Tibial artery (tissue), 4 donors: ENCODE measurements at regions not wholly inside any gene's neighbourhood (a gene's known extent, or its start where the extent isn't known, plus 50 kb on each side); places are given as distances from the start of the nearest gene placed in this dataset.

Experiments used
- DNase-seq, 2 donors: peaks; one replicate each; pipeline ENCODE4 v3.0.0-alpha.2; 2019
- H3K27ac ChIP-seq, 2 donors: fragments of 200-600 bp; sonication (generic) in 1 of 2; 1 replicate in 1 of 2; 2 replicates in 1 of 2; pipeline ENCODE4 v1.5.1; 2018 to 2019; ENCODE audit warnings: mild to moderate bottlenecking in 1 of 2
- H3K27me3 ChIP-seq, 2 donors: fragments of 200-600 bp; sonication (generic) in 1 of 2; one replicate each; pipeline versions ENCODE4 v1.5.1 to v1.6.0; 2016 to 2019
- H3K36me3 ChIP-seq, 3 donors: fragments of 200-600 bp; sonication (generic) in 2 of 3; one replicate each; pipeline ENCODE4 v1.5.1; 2016 to 2019; ENCODE audit warnings: mild to moderate bottlenecking in 2 of 3
- H3K4me1 ChIP-seq, 4 donors: fragments of 200-600 bp; sonication (generic) in 2 of 4; 1 replicate in 3 of 4; 2 replicates in 1 of 4; pipeline ENCODE4 v1.5.1; 2016 to 2019
- H3K4me3 ChIP-seq, 2 donors: fragments of 200-600 bp; sonication (generic) in 1 of 2; 1 replicate in 1 of 2; 2 replicates in 1 of 2; pipeline ENCODE4 v1.5.1; 2018 to 2019; ENCODE audit warnings: mild to moderate bottlenecking in 2 of 2
- H3K9me3 ChIP-seq, 3 donors: fragments of 200-600 bp; sonication (generic) in 1 of 3; one replicate each; pipeline ENCODE4 v1.5.1; 2016 to 2019
- CTCF ChIP-seq, 2 experiments: fragments of 200-600 bp in 1 of 2; fragments of 450-650 bp in 1 of 2; IDR thresholded peaks; one replicate each; pipeline ENCODE4 v1.5.1; 2017 to 2019; ENCODE audit warnings: antibody characterized with exemption in 2 of 2, mild to moderate bottlenecking in 1 of 2, moderate library complexity in 1 of 2
- intact Hi-C: fragments of 100-400 bp; cut with DNase I; formaldehyde crosslinking; loops from one replicate; pipeline ENCODE4 v1.15.0; 2023; ENCODE audit warnings: low total_unique reads

GRCh38 chr9:13459071-13459470 lies 179.6 kb upstream of the MPDZ start:
- Histone ChIP-seq H3K27me3 (no peaks in the 10 kb centered on the region), H3K4me3 (no peak overlapping the region), H3K9me3 (no peaks in the 10 kb centered on the region), H3K36me3 (no peaks in the 10 kb centered on the region), H3K4me1 (no peaks in the 10 kb centered on the region), H3K27ac (no peak overlapping the region)
- no peak for DNase-seq
- intact Hi-C loops: no loop called here
- TF ChIP-seq CTCF (IDR thresholded peaks at IDR 0.05): no peak

GRCh38 chr9:13457795-13458194 lies 178.3 kb upstream of the MPDZ start:
- DNase-seq: no peak
- TF ChIP-seq CTCF (IDR thresholded peaks at IDR 0.05): no peak

GRCh38 chr9:13450723-13451122 lies 171.2 kb upstream of the MPDZ start:
- Histone ChIP-seq H3K27ac (no peak overlapping the region), H3K27me3 (no peaks in the 10 kb centered on the region), H3K36me3 (no peaks in the 10 kb centered on the region), H3K4me3 (no peak overlapping the region), H3K4me1 (peaks cover 0 to 11% (median 4%) of the 10 kb centered on the region in 4 donors), H3K9me3 (no peaks in the 10 kb centered on the region)
- DNase-seq: no peak
- intact Hi-C loops: no loop called here
- no peak for TF ChIP-seq CTCF (IDR thresholded peaks at IDR 0.05)

More at GRCh38 chr9:13457795-13458194, 178.3 kb upstream of the MPDZ start:
- Histone ChIP-seq H3K9me3 (no peaks in the 10 kb centered on the region), H3K4me3 (no peak overlapping the region), H3K27ac (no peak overlapping the region), H3K36me3 (no peaks in the 10 kb centered on the region), H3K4me1 (no peaks in the 10 kb centered on the region), H3K27me3 (no peaks in the 10 kb centered on the region)
- intact Hi-C loops: no loop called here

- TF ChIP-seq CTCF (IDR thresholded peaks at IDR 0.05): no peak
- intact Hi-C loops: loop anchor here (10.0 kb wide), 2 partner anchors 646 to 876 kb away; no protein-coding TSS in a partner anchor
Measured at GRCh38 chr9:13448482-13448881, 169.0 kb upstream of the MPDZ start.

GRCh38 chr9:13447843-13448422 lies 168.4 kb upstream of the MPDZ start:
- Histone ChIP-seq H3K9me3 (no peaks in the 10 kb centered on the region), H3K27ac (no peak overlapping the region), H3K4me1 (peaks cover 0 to 36% (median 13%) of the 10 kb centered on the region in 4 donors), H3K27me3 (no peaks in the 10 kb centered on the region), H3K36me3 (no peaks in the 10 kb centered on the region), H3K4me3 (no peak overlapping the region)
- no peak for TF ChIP-seq CTCF (IDR thresholded peaks at IDR 0.05)
- intact Hi-C loops: loop anchor here (10.0 kb wide), 2 partner anchors 647 to 877 kb away; no protein-coding TSS in a partner anchor
- no peak for DNase-seq

More at GRCh38 chr9:13448482-13448881, 169.0 kb upstream of the MPDZ start:
- Histone ChIP-seq H3K4me3 (no peak overlapping the region), H3K9me3 (no peaks in the 10 kb centered on the region), H3K4me1 (peaks cover 0 to 31% (median 13%) of the 10 kb centered on the region in 4 donors), H3K27ac (no peak overlapping the region), H3K27me3 (no peaks in the 10 kb centered on the region), H3K36me3 (no peaks in the 10 kb centered on the region)
- DNase-seq: no peak
